ENCODE measurements at regions not wholly inside any gene's neighbourhood (a gene's known extent, or its start where the extent isn't known, plus 50 kb on each side); places are given as distances from the start of the nearest gene placed in this dataset.
A peak's percentile ranks its signal among the peaks of the same experiment; 100 is the strongest.

GRCh38 chr5:130282049-130282448, 377.8 kb downstream of the CHSY3 start:
- no peak for TF ChIP-seq CTCF (IDR thresholded peaks at IDR 0.05; ENCODE audit: insufficient read depth, low read depth, low read length, missing control alignments)
- DNase-seq (ENCODE audit: low read depth) = peak; percentile 24
- no peak overlapping the region for H3K4me3 ChIP-seq (ENCODE audit: low read length)

- no peak for DNase-seq (ENCODE audit: low read depth)
- no peak for TF ChIP-seq CTCF (IDR thresholded peaks at IDR 0.05; ENCODE audit: insufficient read depth, low read depth, low read length, missing control alignments)
- no peak overlapping the region for H3K4me3 ChIP-seq (ENCODE audit: low read length)
These were observed 376.4 kb downstream of the CHSY3 start for GRCh38 chr5:130280528-130281217.

DNA sequence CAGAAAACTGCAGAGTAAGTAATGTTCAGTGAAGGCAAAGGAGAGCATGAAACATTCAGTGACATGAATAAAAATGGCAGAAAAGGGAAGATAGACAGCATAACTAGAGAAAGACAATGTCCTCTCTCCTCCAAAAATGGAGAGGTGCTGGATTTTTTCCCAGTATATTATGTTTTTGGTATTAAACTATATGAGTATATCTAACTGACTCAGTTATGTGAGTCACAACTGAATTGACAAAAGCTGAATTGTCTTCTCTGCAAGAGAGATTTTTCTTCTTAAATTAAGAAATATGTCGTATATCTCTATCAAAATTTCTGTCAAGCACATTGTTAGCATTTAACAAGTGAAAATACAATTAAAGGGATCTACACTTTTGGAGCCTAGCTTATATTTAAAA, 375.1 kb downstream of the CHSY3 start:
- peak; percentile 40 for DNase-seq (ENCODE audit: low read depth)
- H3K4me3 ChIP-seq (ENCODE audit: low read length) = no peak overlapping the region

DNA sequence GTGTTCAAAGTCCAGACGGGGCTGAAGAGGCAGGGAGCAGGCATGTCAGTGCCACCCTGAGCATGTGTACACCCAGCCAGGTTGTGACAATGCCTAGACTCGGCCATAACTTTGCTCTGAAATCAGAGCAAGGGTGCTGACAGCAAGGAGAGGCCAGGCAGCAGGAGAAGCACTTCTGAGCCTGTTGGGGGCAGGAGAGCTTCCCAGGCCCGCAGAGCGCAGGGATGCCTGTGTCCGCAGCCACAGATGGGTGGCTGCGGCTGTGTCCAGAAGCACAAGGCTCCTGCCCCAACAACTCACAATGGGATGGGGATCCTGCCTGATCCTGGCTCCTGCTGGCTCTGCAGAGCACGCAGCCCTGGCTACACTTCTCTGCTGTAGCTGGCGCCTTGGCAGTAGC, 373.9 kb downstream of the CHSY3 start:
- DNase-seq (ENCODE audit: low read depth) = no peak
- H3K4me3 ChIP-seq (ENCODE audit: low read length) = no peak overlapping the region
- no peak for TF ChIP-seq CTCF (IDR thresholded peaks at IDR 0.05; ENCODE audit: insufficient read depth, low read depth, low read length, missing control alignments)

More for the DNA sequence above, 375.1 kb downstream of the CHSY3 start:
- no peak for TF ChIP-seq CTCF (IDR thresholded peaks at IDR 0.05; ENCODE audit: insufficient read depth, low read depth, low read length, missing control alignments)

DNA sequence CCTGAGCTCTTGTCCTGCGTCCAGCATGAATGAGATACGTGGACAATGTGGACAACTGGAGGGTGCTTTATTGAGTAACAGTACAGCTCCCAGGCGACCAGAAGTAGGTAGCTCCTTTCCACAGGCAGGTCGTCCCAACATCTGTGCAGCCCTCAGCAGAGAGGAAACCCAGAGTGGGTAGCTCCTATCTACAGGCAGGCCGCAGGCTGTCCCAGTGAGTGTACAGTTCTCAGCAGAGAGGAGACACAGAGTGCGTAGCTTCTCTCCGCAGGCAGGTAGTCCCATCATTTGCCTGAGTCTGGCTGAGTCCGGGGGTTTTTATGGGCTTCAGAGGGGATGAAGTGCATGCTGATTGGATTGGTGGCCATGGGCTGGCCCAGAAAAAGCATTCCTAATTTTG, 373.3 kb downstream of the CHSY3 start:
- H3K4me3 ChIP-seq (ENCODE audit: low read length) = no peak overlapping the region
- DNase-seq (ENCODE audit: low read depth) = no peak
- TF ChIP-seq CTCF (IDR thresholded peaks at IDR 0.05; ENCODE audit: insufficient read depth, low read depth, low read length, missing control alignments) = no peak

DNA sequence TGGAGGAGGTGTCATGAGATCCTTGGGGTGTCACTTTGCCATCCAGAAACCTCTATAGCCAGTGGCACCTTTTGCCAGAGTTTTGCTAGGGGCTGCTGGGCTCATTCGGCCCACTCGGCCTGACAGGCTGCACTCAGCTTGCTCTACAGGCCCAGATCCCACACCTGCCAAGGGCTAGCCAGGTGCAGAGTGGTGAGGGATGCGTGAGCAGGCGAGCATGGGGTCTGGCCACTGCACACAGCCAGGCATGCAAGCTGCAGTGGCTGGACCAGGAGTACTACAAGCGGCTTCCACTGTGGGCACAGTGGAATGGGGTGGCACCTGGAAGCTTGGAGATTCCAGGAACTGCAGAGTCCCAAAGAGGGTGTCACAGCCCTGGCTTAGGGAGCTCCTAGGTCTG, 372.7 kb downstream of the CHSY3 start:
- TF ChIP-seq CTCF (IDR thresholded peaks at IDR 0.05; ENCODE audit: insufficient read depth, low read depth, low read length, missing control alignments) = no peak
- no peak for DNase-seq (ENCODE audit: low read depth)

DNA sequence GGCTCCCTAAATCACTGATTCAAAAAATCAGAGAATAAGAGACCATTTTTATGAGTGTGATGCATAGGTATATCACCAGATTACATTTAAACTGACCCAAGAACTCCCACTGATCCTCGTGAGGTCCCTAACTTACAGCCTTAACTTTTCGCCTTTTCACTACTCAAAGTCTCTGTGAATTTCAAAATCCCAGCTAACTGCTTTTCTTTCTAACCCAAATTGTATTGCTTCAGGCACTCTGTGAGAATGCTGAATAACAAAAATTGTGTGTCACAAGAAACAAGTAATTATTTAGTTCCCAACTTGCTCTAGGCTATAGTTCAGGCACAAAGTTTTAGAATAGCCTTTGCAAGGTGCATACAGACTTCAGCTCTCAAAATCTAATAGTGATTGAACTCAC, 368.6 kb downstream of the CHSY3 start:
- no peak overlapping the region for H3K4me3 ChIP-seq (ENCODE audit: low read length)
- DNase-seq (ENCODE audit: low read depth) = no peak
- TF ChIP-seq CTCF (IDR thresholded peaks at IDR 0.05; ENCODE audit: insufficient read depth, low read depth, low read length, missing control alignments) = no peak

More for the DNA sequence above, 372.7 kb downstream of the CHSY3 start:
- H3K4me3 ChIP-seq (ENCODE audit: low read length) = no peak overlapping the region

All from epithelial cell of esophagus (primary cell).